ENCODE measurements at regions not wholly inside any gene's neighbourhood (a gene's known extent, or its start where the extent isn't known, plus 50 kb on each side); places are given as distances from the start of the nearest gene placed in this dataset.
"Not testable (repeated sequence)": the region's sequence is repeated elsewhere in the genome, so short reads cannot be mapped to it uniquely, and the experiment has no call there.

- peaks cover 10% of the 10 kb centered on the region for H3K9me3 Mint-ChIP-seq
- intact Hi-C loops (cut with micrococcal nuclease): no loop called here
- DNase-seq: no peak
- no peaks in the 10 kb centered on the region for H3K4me1 Mint-ChIP-seq (ENCODE audit: low read depth)
- CTCF ChIA-PET: no interaction called here
- no peak overlapping the region for H3K4me3 Mint-ChIP-seq
- H3K27ac Mint-ChIP-seq: no peak overlapping the region
- no peaks in the 10 kb centered on the region for H3K27me3 Mint-ChIP-seq (ENCODE audit: low read depth)
- H3K36me3 Mint-ChIP-seq (ENCODE audit: low read depth): no peaks in the 10 kb centered on the region
Observed at GRCh38 chr2:210991107-210991506, 434.7 kb downstream of the CPS1 start.

- Mint-ChIP-seq H3K4me3 (no peak overlapping the region), H3K27ac (no peak overlapping the region), H3K9me3 (peaks cover 10% of the 10 kb centered on the region), H3K27me3 (ENCODE audit: low read depth) (no peaks in the 10 kb centered on the region), H3K36me3 (ENCODE audit: low read depth) (no peaks in the 10 kb centered on the region), H3K4me1 (ENCODE audit: low read depth) (no peaks in the 10 kb centered on the region)
- intact Hi-C loops (cut with micrococcal nuclease): no loop called here
- DNase-seq: no peak
- CTCF ChIA-PET: no interaction called here
Observed at GRCh38 chr2:210994104-210994503, 437.7 kb downstream of the CPS1 start.

GRCh38 chr2:210997373-210997772, 441.0 kb downstream of the CPS1 start:
- H3K27ac Mint-ChIP-seq: no peak overlapping the region
- no peaks in the 10 kb centered on the region for H3K27me3 Mint-ChIP-seq (ENCODE audit: low read depth)
- no peak overlapping the region for H3K4me3 Mint-ChIP-seq

GRCh38 chr2:210998334-210998733, 441.9 kb downstream of the CPS1 start:
- Mint-ChIP-seq H3K36me3 (ENCODE audit: low read depth) (no peaks in the 10 kb centered on the region), H3K27me3 (ENCODE audit: low read depth) (no peaks in the 10 kb centered on the region), H3K4me3 (no peak overlapping the region), H3K9me3 (peaks cover 7% of the 10 kb centered on the region), H3K4me1 (ENCODE audit: low read depth) (no peaks in the 10 kb centered on the region), H3K27ac (no peak overlapping the region)
- intact Hi-C loops (cut with micrococcal nuclease): no loop called here
- CTCF ChIA-PET: no interaction called here
- DNase-seq: no peak

More at GRCh38 chr2:210997373-210997772, 441.0 kb downstream of the CPS1 start:
- no peaks in the 10 kb centered on the region for H3K36me3 Mint-ChIP-seq (ENCODE audit: low read depth)
- H3K9me3 Mint-ChIP-seq: peaks cover 10% of the 10 kb centered on the region
- CTCF ChIA-PET: no interaction called here
- intact Hi-C loops (cut with micrococcal nuclease): no loop called here
- no peak for DNase-seq
- H3K4me1 Mint-ChIP-seq (ENCODE audit: low read depth): no peaks in the 10 kb centered on the region

- intact Hi-C loops (cut with micrococcal nuclease): no loop called here
- CTCF ChIA-PET: no interaction called here
- H3K4me1 Mint-ChIP-seq (ENCODE audit: low read depth): no peaks in the 10 kb centered on the region
- DNase-seq: no peak
- H3K27ac Mint-ChIP-seq: no peak overlapping the region
- H3K4me3 Mint-ChIP-seq: no peak overlapping the region
- H3K36me3 Mint-ChIP-seq (ENCODE audit: low read depth): no peaks in the 10 kb centered on the region
- H3K9me3 Mint-ChIP-seq: peaks cover 9% of the 10 kb centered on the region
- H3K27me3 Mint-ChIP-seq (ENCODE audit: low read depth): no peaks in the 10 kb centered on the region
Observed at GRCh38 chr2:211014376-211014775, 458.0 kb downstream of the CPS1 start.

GRCh38 chr2:211014906-211015305, 458.5 kb downstream of the CPS1 start:
- Mint-ChIP-seq H3K4me1 (ENCODE audit: low read depth) (no peaks in the 10 kb centered on the region), H3K27ac (no peak overlapping the region), H3K9me3 (peaks cover 9% of the 10 kb centered on the region), H3K27me3 (ENCODE audit: low read depth) (no peaks in the 10 kb centered on the region), H3K4me3 (no peak overlapping the region), H3K36me3 (ENCODE audit: low read depth) (no peaks in the 10 kb centered on the region)
- no peak for DNase-seq
- CTCF ChIA-PET: no interaction called here
- intact Hi-C loops (cut with micrococcal nuclease): no loop called here

- CTCF ChIA-PET; H3K4me1 Mint-ChIP-seq (ENCODE audit: low read depth); H3K27me3 Mint-ChIP-seq (ENCODE audit: low read depth); intact Hi-C loops (cut with micrococcal nuclease); H3K36me3 Mint-ChIP-seq (ENCODE audit: low read depth); H3K27ac Mint-ChIP-seq; DNase-seq; H3K4me3 Mint-ChIP-seq: not testable (repeated sequence)
- H3K9me3 Mint-ChIP-seq: peaks cover 35% of the 10 kb centered on the region
Observed at GRCh38 chr2:211025089-211025488, 468.7 kb downstream of the CPS1 start.

- H3K27me3 Mint-ChIP-seq (ENCODE audit: low read depth): no peaks in the 10 kb centered on the region
Observed at GRCh38 chr2:211026109-211026508, 469.7 kb downstream of the CPS1 start.

GRCh38 chr2:211027976-211028375, 471.6 kb downstream of the CPS1 start:
- intact Hi-C loops (cut with micrococcal nuclease): no loop called here
- no peaks in the 10 kb centered on the region for H3K36me3 Mint-ChIP-seq (ENCODE audit: low read depth)
- no peaks in the 10 kb centered on the region for H3K27me3 Mint-ChIP-seq (ENCODE audit: low read depth)
- H3K9me3 Mint-ChIP-seq: peaks cover 23% of the 10 kb centered on the region
- no peak for DNase-seq
- H3K4me1 Mint-ChIP-seq (ENCODE audit: low read depth): no peaks in the 10 kb centered on the region
- no peak overlapping the region for H3K4me3 Mint-ChIP-seq
- CTCF ChIA-PET: no interaction called here
- no peak overlapping the region for H3K27ac Mint-ChIP-seq

More at GRCh38 chr2:211026109-211026508, 469.7 kb downstream of the CPS1 start:
- intact Hi-C loops (cut with micrococcal nuclease): no loop called here
- no peak for DNase-seq
- Mint-ChIP-seq H3K4me3 (no peak overlapping the region), H3K9me3 (peaks cover 30% of the 10 kb centered on the region), H3K4me1 (ENCODE audit: low read depth) (no peaks in the 10 kb centered on the region), H3K27ac (no peak overlapping the region), H3K36me3 (ENCODE audit: low read depth) (no peaks in the 10 kb centered on the region)
- CTCF ChIA-PET: no interaction called here

GRCh38 chr2:211033765-211034164, 477.4 kb downstream of the CPS1 start:
- no peak overlapping the region for H3K4me3 Mint-ChIP-seq
- CTCF ChIA-PET: no interaction called here
- intact Hi-C loops (cut with micrococcal nuclease): no loop called here
- no peak for DNase-seq
- H3K27ac Mint-ChIP-seq: no peak overlapping the region
- H3K27me3 Mint-ChIP-seq (ENCODE audit: low read depth): no peaks in the 10 kb centered on the region
- no peaks in the 10 kb centered on the region for H3K36me3 Mint-ChIP-seq (ENCODE audit: low read depth)
- no peaks in the 10 kb centered on the region for H3K9me3 Mint-ChIP-seq
- no peaks in the 10 kb centered on the region for H3K4me1 Mint-ChIP-seq (ENCODE audit: low read depth)

GRCh38 chr2:211035548-211036185, 479.3 kb downstream of the CPS1 start:
- Mint-ChIP-seq H3K27ac (no peak overlapping the region), H3K27me3 (ENCODE audit: low read depth) (no peaks in the 10 kb centered on the region), H3K4me3 (no peak overlapping the region), H3K9me3 (no peaks in the 10 kb centered on the region), H3K4me1 (ENCODE audit: low read depth) (no peaks in the 10 kb centered on the region), H3K36me3 (ENCODE audit: low read depth) (no peaks in the 10 kb centered on the region)
- no peak for DNase-seq
- intact Hi-C loops (cut with micrococcal nuclease): loop anchor here (1.0 kb wide), 2 partner anchors 418 to 458 kb away; no protein-coding TSS in a partner anchor
- CTCF ChIA-PET: no interaction called here

- no peaks in the 10 kb centered on the region for H3K4me1 Mint-ChIP-seq (ENCODE audit: low read depth)
- no peaks in the 10 kb centered on the region for H3K27me3 Mint-ChIP-seq (ENCODE audit: low read depth)
- no peak overlapping the region for H3K4me3 Mint-ChIP-seq
- no peak for DNase-seq
- no peak overlapping the region for H3K27ac Mint-ChIP-seq
- intact Hi-C loops (cut with micrococcal nuclease): no loop called here
- H3K9me3 Mint-ChIP-seq: no peaks in the 10 kb centered on the region
- CTCF ChIA-PET: no interaction called here
- H3K36me3 Mint-ChIP-seq (ENCODE audit: low read depth): no peaks in the 10 kb centered on the region
Observed at GRCh38 chr2:211045025-211045424, 488.6 kb downstream of the CPS1 start.

GRCh38 chr2:211049321-211050018, 493.1 kb downstream of the CPS1 start:
- no peak for DNase-seq
- Mint-ChIP-seq H3K4me3 (no peak overlapping the region), H3K36me3 (ENCODE audit: low read depth) (no peaks in the 10 kb centered on the region), H3K27me3 (ENCODE audit: low read depth) (no peaks in the 10 kb centered on the region), H3K9me3 (no peaks in the 10 kb centered on the region), H3K27ac (no peak overlapping the region), H3K4me1 (ENCODE audit: low read depth) (no peaks in the 10 kb centered on the region)
- CTCF ChIA-PET: interaction anchor here (0.6 kb wide), 1 partner anchor 417 kb away, joined by 3 read pairs; no protein-coding TSS in a partner anchor
- intact Hi-C loops (cut with micrococcal nuclease): no loop called here

Measured in activated naive CD4-positive, alpha-beta T cell treated with anti-CD3 and anti-CD28 coated beads for 36 hours (primary cell).